H9 (cell line): ENCODE measurements at regions not wholly inside any gene's neighbourhood (a gene's known extent, or its start where the extent isn't known, plus 50 kb on each side); places are given as distances from the start of the nearest gene placed in this dataset.

Experiments used
- DNase-seq: peaks from one replicate; pipeline ENCODE4 v3.0.0-alpha.2; 2017
- H2AFZ ChIP-seq: one replicate; pipeline ENCODE4 v1.6.1; 2013; ENCODE audit warnings: mild to moderate bottlenecking, low read length, control low read depth, moderate library complexity
- H2AK5ac ChIP-seq: 2 replicates; pipeline ENCODE4 v1.6.1; 2013; ENCODE audit warnings: low read length, control low read depth, mixed read lengths; ENCODE audit not compliant: insufficient read length
- H2BK120ac ChIP-seq: one replicate; pipeline ENCODE4 v1.6.1; 2013; ENCODE audit warnings: low read depth, mild to moderate bottlenecking, low read length, control low read depth, inconsistent platforms; ENCODE audit not compliant: poor library complexity, severe bottlenecking
- H2BK12ac ChIP-seq: 2 replicates; pipeline ENCODE4 v1.6.1; 2013; ENCODE audit warnings: low read length, control low read depth, mixed read lengths, low read depth; ENCODE audit not compliant: insufficient read length
- H2BK15ac ChIP-seq: 2 replicates; pipeline ENCODE4 v1.6.1; 2013; ENCODE audit warnings: low read depth, low read length, control low read depth
- H2BK20ac ChIP-seq: one replicate; pipeline ENCODE4 v1.6.1; 2013; ENCODE audit warnings: low read depth, mild to moderate bottlenecking, low read length, control low read depth, inconsistent platforms; ENCODE audit not compliant: poor library complexity, severe bottlenecking
- H2BK5ac ChIP-seq: 2 replicates; pipeline ENCODE4 v1.6.1; 2013; ENCODE audit warnings: low read length, control low read depth, mixed read lengths; ENCODE audit not compliant: insufficient read length
- H3K14ac ChIP-seq: 2 replicates; pipeline ENCODE4 v1.6.1; 2013; ENCODE audit warnings: low read length, control low read depth; ENCODE audit not compliant: insufficient read depth
- H3K18ac ChIP-seq: 2 replicates; pipeline ENCODE4 v1.6.1; 2013; ENCODE audit warnings: low read depth, mild to moderate bottlenecking, mixed read lengths, low read length, control low read depth; ENCODE audit not compliant: insufficient read length
- H3K23ac ChIP-seq: 2 replicates; pipeline ENCODE4 v1.6.1; 2013; ENCODE audit warnings: low read length, control low read depth, mixed read lengths, low read depth; ENCODE audit not compliant: insufficient read length
- H3K23me2 ChIP-seq: 2 replicates; pipeline ENCODE4 v1.6.1; 2013; ENCODE audit warnings: low read depth, mild to moderate bottlenecking, mixed read lengths, low read length, control low read depth; ENCODE audit not compliant: insufficient read length, poor library complexity, severe bottlenecking
- H3K27ac ChIP-seq: 2 replicates; pipeline ENCODE4 v1.5.1; 2013; ENCODE audit warnings: low read length, control low read depth, mixed read lengths, low read depth; ENCODE audit not compliant: insufficient read length
- H3K27me3 ChIP-seq: 2 replicates; pipeline ENCODE4 v1.6.1; 2013; ENCODE audit warnings: low read length, control low read depth, inconsistent platforms; ENCODE audit not compliant: insufficient read depth
- H3K4ac ChIP-seq: 2 replicates; pipeline ENCODE4 v1.6.1; 2013; ENCODE audit warnings: low read depth, mild to moderate bottlenecking, control low read depth, inconsistent platforms, low read length, moderate library complexity
- H3K4me1 ChIP-seq: 2 replicates; pipeline ENCODE4 v1.6.1; 2013; ENCODE audit warnings: low read length, control low read depth, inconsistent platforms; ENCODE audit not compliant: insufficient read depth
- H3K4me2 ChIP-seq: 2 replicates; pipeline ENCODE4 v1.6.1; 2013; ENCODE audit warnings: low read length, control low read depth, mixed read lengths; ENCODE audit not compliant: insufficient read length, insufficient read depth
- H3K56ac ChIP-seq: 2 replicates; pipeline ENCODE4 v1.6.1; 2013; ENCODE audit warnings: low read depth, mild to moderate bottlenecking, mixed read lengths, low read length, control low read depth; ENCODE audit not compliant: insufficient read length
- H3K79me1 ChIP-seq: 2 replicates; pipeline ENCODE4 v1.6.1; 2013; ENCODE audit warnings: low read depth, mild to moderate bottlenecking, moderate library complexity, low read length, control low read depth, inconsistent platforms; ENCODE audit not compliant: insufficient read depth, poor library complexity, severe bottlenecking
- H3K79me2 ChIP-seq: 2 replicates; pipeline ENCODE4 v1.6.1; 2013; ENCODE audit warnings: low read length, control low read depth, inconsistent platforms; ENCODE audit not compliant: insufficient read depth
- H3K9ac ChIP-seq: 2 replicates; pipeline ENCODE4 v1.6.1; 2013; ENCODE audit warnings: low read length, control low read depth, mixed read lengths; ENCODE audit not compliant: insufficient read length; ENCODE audit errors: extremely low read depth
- H3K9me3 ChIP-seq: one replicate; pipeline ENCODE4 v1.6.1; 2013; ENCODE audit warnings: low read depth, low read length, inconsistent platforms; ENCODE audit not compliant: control insufficient read depth
- H3T11ph ChIP-seq: one replicate; pipeline ENCODE4 v1.6.1; 2013; ENCODE audit warnings: mild to moderate bottlenecking, low read length, control low read depth, inconsistent platforms
- H4K20me1 ChIP-seq: one replicate; pipeline ENCODE4 v1.6.1; 2013; ENCODE audit not compliant: control insufficient read depth, insufficient read length, insufficient read depth
- H4K5ac ChIP-seq: 2 replicates; pipeline ENCODE4 v1.6.1; 2013; ENCODE audit warnings: low read depth, mild to moderate bottlenecking, mixed read lengths, low read length, control low read depth; ENCODE audit not compliant: insufficient read length
- H4K8ac ChIP-seq: replicated peaks from 2 replicates; pipeline ENCODE4 v1.6.1; 2013; ENCODE audit warnings: low read length, control low read depth, mixed read lengths, low read depth; ENCODE audit not compliant: insufficient read length
- H4K91ac ChIP-seq: 2 replicates; pipeline ENCODE4 v1.6.1; 2013; ENCODE audit warnings: low read depth, mild to moderate bottlenecking, moderate library complexity, mixed read lengths, low read length, control low read depth; ENCODE audit not compliant: insufficient read length
- H3K27ac Mint-ChIP-seq, 3 experiments: 2 replicates in 2 of 3; 3 replicates in 1 of 3; pipeline ENCODE4 v1.8.0; 2020 to 2021; ENCODE audit warnings: mixed read lengths in 3 of 3, mild to moderate bottlenecking in 1 of 3, moderate library complexity in 1 of 3
- H3K27me3 Mint-ChIP-seq: 2 replicates; pipeline ENCODE4 v1.8.0; 2021; ENCODE audit warnings: low read depth, mild to moderate bottlenecking, moderate library complexity, mixed read lengths
- H3K36me3 Mint-ChIP-seq, 3 experiments: 2 replicates in 2 of 3; 3 replicates in 1 of 3; pipeline ENCODE4 v1.8.0; 2020 to 2021; ENCODE audit warnings: low read depth in 3 of 3, mixed read lengths in 3 of 3; ENCODE audit not compliant: insufficient read depth in 1 of 3
- H3K4me1 Mint-ChIP-seq, 2 experiments: 2 replicates each; pipeline ENCODE4 v1.8.0; 2020; ENCODE audit warnings: mixed read lengths in 2 of 2
- H3K4me3 Mint-ChIP-seq, 2 experiments: 2 replicates in 1 of 2; 3 replicates in 1 of 2; pipeline ENCODE4 v1.8.0; 2020 to 2021; ENCODE audit warnings: mild to moderate bottlenecking in 2 of 2, mixed read lengths in 2 of 2, moderate library complexity in 1 of 2
- H3K9me3 Mint-ChIP-seq, 2 experiments: 2 replicates in 1 of 2; 3 replicates in 1 of 2; pipeline ENCODE4 v1.8.0; 2020; ENCODE audit warnings: mild to moderate bottlenecking in 2 of 2, mixed read lengths in 2 of 2, moderate library complexity in 1 of 2
- WGBS: extraction: QIAGEN DNeasy Blood & Tissue Kit; methylation state at CpG from one replicate; pipeline ENCODE4 v1.1.7; 2013; ENCODE audit warnings: missing lambda C conversion rate, low lambda C conversion rate, mixed read lengths; ENCODE audit not compliant: insufficient read length; ENCODE audit errors: extremely low coverage; 5-methylcytosine and 5-hydroxymethylcytosine counted together
- TF ChIP-seq, protein P1 (sequence below): fragments of 200-600 bp; sonication (generic); conservative IDR thresholded peaks from 3 replicates; pipeline ENCODE4 v1.8.0; 2021; ENCODE audit warnings: antibody characterized with exemption, mild to moderate bottlenecking

DNA sequence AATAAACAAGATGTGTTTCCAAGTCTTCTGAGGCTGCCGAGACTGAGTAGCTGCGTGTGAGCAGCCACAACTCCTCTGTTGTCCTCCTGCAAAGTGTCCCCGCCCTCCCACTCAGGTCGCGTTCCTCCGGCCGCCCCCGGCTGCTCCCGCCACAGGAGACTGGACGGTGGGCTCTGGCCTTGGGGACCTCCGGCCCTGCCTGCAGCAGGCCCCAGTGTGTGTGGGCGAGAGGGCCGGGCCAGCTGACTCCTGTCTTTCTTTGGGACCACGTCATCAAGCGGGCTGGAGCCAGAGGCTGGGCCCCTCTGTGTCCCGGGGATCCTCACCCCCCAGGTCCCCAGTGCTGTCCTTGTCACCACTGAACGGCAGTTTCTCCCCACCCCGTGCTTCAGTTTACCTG, 175.3 kb downstream of the NPIPB11 start:
- no peak overlapping the region for H3K9ac ChIP-seq
- H2BK15ac ChIP-seq = no peak overlapping the region
- no peak overlapping the region for H3K23ac ChIP-seq
- H2AFZ ChIP-seq = no peak overlapping the region
- Mint-ChIP-seq H3K27me3 (peaks cover 5% of the 10 kb centered on the region), H3K27ac (no peak overlapping the region), H3K4me3 (no peak overlapping the region), H3K4me1 (peaks cover 2 to 13% of the 10 kb centered on the region in 2 experiments; a peak in 3 of 4 replicates), H3K9me3 (peaks cover 4 to 11% of the 10 kb centered on the region in 2 experiments; a peak in 4 of 5 replicates), H3K36me3 (peaks cover 0 to 4% (median 2%) of the 10 kb centered on the region in 3 experiments; a peak in 3 of 7 replicates)
- no peak overlapping the region for H3K14ac ChIP-seq
- H3K27ac ChIP-seq = no peak overlapping the region
- H3K23me2 ChIP-seq = no peaks in the 10 kb centered on the region
- DNase-seq = no peak
- no peak overlapping the region for H2AK5ac ChIP-seq
- H3K79me1 ChIP-seq = no peaks in the 10 kb centered on the region
- no peak overlapping the region for H2BK120ac ChIP-seq
- H2BK20ac ChIP-seq = no peak overlapping the region
- H3K4me2 ChIP-seq = no peak overlapping the region
- no peak overlapping the region for H4K91ac ChIP-seq
- H3K4me1 ChIP-seq = no peaks in the 10 kb centered on the region; the same call in 1 of the 2 replicates
- no peak overlapping the region for H2BK5ac ChIP-seq
- no peaks in the 10 kb centered on the region for H3K79me2 ChIP-seq
- no peaks in the 10 kb centered on the region for H3K27me3 ChIP-seq
- no peak overlapping the region for H4K5ac ChIP-seq
- H2BK12ac ChIP-seq = no peak overlapping the region
- H4K20me1 ChIP-seq = no peaks in the 10 kb centered on the region
- H3K4ac ChIP-seq = no peak overlapping the region
- H3T11ph ChIP-seq = no peak overlapping the region
- no peaks in the 10 kb centered on the region for H3K9me3 ChIP-seq
- no peak overlapping the region for H4K8ac ChIP-seq
- no CpG with 5 or more reads among the region's 18 CpGs for WGBS
- TF ChIP-seq, protein P1, sequence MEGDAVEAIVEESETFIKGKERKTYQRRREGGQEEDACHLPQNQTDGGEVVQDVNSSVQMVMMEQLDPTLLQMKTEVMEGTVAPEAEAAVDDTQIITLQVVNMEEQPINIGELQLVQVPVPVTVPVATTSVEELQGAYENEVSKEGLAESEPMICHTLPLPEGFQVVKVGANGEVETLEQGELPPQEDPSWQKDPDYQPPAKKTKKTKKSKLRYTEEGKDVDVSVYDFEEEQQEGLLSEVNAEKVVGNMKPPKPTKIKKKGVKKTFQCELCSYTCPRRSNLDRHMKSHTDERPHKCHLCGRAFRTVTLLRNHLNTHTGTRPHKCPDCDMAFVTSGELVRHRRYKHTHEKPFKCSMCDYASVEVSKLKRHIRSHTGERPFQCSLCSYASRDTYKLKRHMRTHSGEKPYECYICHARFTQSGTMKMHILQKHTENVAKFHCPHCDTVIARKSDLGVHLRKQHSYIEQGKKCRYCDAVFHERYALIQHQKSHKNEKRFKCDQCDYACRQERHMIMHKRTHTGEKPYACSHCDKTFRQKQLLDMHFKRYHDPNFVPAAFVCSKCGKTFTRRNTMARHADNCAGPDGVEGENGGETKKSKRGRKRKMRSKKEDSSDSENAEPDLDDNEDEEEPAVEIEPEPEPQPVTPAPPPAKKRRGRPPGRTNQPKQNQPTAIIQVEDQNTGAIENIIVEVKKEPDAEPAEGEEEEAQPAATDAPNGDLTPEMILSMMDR = no peak
- no peak overlapping the region for H3K56ac ChIP-seq
- no peak overlapping the region for H3K18ac ChIP-seq
